ENCODE measurements at regions not wholly inside any gene's neighbourhood (a gene's known extent, or its start where the extent isn't known, plus 50 kb on each side); places are given as distances from the start of the nearest gene placed in this dataset.

GRCh38 chr5:173524136-173524535 is 92.3 kb downstream of the BOD1 start:
- no peak for DNase-seq

GRCh38 chr5:173523388-173523787 is 93.1 kb downstream of the BOD1 start:
- no peak for DNase-seq

GRCh38 chr5:173522518-173522917 is 93.9 kb downstream of the BOD1 start:
- no peak for DNase-seq

GRCh38 chr5:173518856-173519255 is 97.6 kb downstream of the BOD1 start:
- no peak for DNase-seq

- no peak for DNase-seq
Observed at GRCh38 chr5:173517648-173518047, 98.8 kb downstream of the BOD1 start.

DNA sequence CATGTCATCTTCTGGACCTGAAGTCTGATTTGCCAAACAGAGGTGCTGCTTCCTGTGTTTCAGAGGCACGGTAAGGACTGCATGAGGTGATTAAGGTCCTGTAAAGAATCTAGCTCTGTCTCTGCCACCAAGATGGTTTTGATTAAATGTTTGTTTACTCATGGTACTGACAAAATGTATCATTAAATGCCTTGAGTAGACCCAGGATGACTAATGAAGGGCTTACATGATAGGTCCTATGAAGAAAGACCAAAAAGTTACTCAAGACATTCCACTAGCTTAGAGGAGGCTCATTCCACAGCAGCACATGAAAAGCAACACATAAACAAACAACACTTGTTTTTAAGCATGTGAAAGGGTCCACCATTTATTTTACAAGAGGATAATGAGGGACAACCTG is 100.9 kb downstream of the BOD1 start:
- no peak for DNase-seq

DNA sequence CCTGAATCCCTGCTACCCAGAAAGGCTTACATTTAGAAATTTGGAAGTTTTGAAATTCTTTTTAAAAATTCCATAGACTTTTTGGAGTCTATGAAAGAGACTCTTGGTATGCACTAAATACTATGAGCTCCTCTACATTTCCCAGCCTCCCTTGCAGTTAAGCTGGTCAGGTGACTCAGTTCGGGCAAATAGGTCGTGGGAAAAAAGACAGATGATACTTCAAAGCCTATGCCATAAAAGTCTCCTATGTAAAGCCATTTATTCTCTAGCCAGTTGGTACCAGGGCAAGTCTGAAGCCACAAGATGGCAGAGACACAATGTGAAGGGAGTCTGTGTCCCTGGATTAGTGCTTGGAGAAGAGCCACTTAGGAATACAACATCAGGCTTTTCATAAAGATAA is 101.8 kb downstream of the BOD1 start:
- no peak for DNase-seq

GRCh38 chr5:173513521-173513991 is 102.9 kb downstream of the BOD1 start:
- DNase-seq = no peak

DNA sequence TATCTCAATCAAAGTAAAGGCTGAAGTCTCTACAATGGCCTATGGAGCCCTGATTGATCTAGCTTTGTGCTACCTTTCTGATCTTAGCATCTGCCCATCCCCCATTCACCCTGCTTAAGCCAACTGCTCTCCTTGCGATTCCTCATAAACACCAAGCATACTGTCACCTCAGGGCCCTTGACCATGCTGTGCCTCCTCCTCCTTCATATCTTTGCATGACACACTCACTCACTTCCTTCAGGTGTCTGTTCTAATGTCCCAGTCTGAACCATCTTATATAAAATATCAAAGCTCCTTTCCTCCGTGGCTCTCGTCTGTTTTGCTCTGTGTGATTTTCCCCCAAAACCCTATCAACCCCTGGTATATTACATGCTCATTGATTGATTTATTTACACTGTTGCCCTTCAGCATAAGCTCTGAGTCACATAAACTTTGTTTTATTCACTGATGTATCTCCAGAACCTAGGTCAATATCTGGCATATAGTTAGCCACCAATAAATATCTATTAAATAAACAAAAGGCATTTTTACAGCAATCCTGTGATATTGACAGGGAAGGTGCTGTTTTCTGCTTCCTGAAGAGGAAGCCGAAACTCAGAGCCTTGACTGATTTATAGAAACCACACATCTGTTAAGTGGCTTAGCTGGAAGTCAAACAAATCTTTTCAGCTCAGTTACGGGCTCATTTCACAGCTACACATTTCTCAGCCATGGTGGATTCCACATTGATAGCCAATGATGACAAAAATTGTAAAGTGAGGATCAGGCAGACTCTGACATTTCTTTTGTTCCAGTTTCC is 103.6 kb downstream of the BOD1 start:
- no peak for DNase-seq

DNA sequence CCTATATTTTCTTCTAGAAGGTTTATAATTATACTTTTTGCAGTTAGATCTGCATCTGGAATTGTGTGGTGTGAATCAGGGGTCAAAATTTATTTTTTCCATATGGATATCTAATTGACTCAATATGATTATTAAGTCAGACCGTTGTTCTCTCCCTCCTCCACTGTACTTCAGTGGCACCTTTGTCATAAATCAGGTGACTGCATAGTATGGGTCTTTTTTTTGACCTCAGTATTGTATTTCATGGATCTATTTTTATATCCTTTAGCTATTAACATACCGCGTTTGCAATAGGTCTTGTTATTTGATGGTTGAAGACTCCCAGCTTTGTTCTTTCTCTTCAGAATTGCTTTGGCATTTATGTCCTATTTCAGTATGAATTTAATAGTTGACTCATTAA is 107.4 kb downstream of the BOD1 start:
- no peak for DNase-seq

GRCh38 chr5:173507171-173507570 is 109.3 kb downstream of the BOD1 start:
- no peak for DNase-seq

GRCh38 chr5:173505634-173506033 is 110.8 kb downstream of the BOD1 start:
- no peak for DNase-seq

DNA sequence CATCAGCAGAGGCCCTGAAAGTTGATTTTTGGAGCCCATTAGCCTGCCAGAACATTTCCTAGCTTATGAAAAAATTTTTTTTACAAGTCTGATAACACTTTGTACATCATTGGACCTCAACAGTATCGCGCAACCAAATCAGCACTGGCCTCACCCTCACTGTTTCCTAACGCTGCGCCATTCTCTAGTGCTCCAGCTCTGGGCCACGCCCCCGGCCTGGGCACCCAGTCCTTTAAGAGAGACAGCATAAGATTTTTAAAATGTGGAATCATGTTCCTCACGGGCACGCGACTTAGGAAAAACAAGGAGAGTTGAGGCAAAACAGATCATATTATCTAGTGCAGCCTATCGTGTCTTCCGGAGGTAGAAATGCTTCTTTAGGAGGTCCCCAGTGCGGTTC is 114.5 kb downstream of the BOD1 start:
- DNase-seq = no peak

GRCh38 chr5:173501271-173501670 is 115.2 kb downstream of the BOD1 start:
- DNase-seq = no peak

GRCh38 chr5:173500213-173500560 is 116.3 kb downstream of the BOD1 start:
- no peak for DNase-seq

GRCh38 chr5:173499471-173500212 is 116.8 kb downstream of the BOD1 start:
- DNase-seq = no peak

GRCh38 chr5:173498739-173499470 is 117.5 kb downstream of the BOD1 start:
- DNase-seq = no peak

DNA sequence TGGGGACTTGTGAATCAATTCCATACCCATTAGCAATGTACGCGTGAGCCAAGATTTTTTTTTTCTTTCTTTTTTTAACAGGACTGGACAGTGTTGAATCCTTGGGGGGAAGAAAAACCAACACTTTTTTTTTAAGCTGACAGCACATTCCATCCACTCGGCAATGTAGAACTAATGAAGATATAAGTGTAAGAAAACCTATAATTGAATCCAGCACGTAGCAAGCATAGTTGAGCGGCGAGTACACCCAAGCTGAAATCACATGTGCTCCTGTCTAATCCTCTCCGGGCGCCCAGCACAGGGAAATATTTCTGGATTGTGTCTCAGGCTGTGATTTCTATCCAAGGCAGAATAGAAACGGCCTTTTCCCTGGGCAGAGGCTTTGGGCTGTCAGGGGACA is 118.2 kb downstream of the BOD1 start:
- DNase-seq = no peak

GRCh38 chr5:173497685-173498084 is 118.8 kb downstream of the BOD1 start:
- DNase-seq = no peak

DNA sequence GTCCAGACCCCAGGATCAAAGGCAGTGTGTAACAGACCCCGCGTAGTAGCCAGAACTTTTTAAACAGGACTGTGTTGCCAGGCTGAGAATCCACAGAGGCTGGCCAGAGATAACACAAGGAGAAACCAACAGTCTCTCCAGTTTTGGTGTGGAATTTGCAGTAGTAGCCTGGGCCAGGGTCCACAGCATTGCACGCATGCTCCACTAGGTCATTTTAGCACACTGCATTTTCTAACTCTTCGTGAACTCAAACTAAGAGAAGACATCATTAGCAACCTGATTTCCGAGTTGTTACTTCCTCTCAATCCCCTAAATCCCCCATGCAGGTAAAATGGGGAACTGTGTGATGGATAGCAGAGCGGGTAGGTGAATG is 119.6 kb downstream of the BOD1 start:
- DNase-seq = no peak

DNA sequence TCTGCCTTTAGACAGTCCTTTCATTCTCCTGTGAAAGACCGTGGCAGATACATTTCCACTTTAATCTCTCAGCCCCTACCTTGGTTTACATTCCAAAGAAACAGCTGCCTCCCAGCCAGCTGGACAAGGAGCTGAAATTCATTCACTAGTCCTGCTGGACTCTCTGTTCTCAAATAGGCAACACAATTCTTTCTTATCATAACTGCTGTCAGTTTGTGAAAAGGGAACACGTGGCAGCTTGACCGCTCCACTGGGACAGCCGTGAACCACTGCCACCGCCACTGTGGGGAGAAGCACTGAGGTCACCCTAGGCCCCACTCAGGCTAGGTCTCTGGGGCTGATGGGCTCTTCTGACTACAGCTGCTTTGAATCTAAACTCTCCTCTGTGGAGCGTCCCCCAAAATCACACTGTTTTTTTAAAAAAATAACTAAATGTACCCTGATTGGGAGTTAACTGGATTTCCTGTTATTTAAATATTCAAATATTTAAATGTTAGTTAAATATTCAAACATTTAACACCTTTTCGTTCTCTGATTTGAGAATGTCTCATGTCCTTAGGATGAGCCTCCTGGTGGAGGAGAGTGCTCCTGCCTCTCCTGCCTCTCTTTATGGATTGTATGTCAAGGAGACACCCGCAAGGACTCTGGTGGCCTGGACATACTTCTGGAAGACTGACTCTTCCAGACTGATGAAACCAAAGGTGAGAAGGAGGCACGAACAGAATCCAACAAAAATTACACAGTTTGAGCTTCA is 120.1 kb downstream of the BOD1 start:
- DNase-seq = no peak

DNA sequence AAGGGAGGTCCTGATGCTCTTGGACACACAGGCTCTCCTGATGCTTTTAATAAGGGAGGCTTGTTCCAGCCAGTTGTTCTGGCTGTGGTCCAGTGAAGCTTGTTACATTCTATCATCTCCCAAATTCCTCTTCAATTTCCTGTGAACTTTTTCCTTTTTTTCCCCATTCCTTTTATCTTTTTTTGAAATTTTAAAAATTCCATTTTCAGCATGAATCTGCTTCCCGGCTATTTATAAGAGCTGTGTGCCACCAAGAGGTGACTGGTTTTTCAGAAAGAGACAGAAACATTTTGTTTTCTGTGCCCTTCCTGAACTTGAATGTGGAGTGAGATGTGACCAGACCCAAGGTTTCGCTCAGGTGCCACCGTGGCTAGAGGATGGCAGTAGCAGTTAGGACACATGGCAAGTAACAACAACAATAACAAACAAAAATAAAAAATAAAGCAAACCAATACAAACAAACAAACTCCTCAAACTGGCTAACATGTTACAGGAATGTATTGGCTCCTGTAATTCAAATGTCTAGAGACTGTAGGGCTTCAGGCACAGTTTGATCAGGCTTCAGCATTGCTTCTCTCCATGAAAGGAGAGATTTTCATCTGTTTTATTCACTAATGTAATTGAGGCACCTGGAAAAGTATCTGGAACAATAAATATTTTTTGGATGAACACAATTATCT is 121.1 kb downstream of the BOD1 start:
- DNase-seq = no peak
